ENCODE measurements at regions not wholly inside any gene's neighbourhood (a gene's known extent, or its start where the extent isn't known, plus 50 kb on each side); places are given as distances from the start of the nearest gene placed in this dataset.

DNA sequence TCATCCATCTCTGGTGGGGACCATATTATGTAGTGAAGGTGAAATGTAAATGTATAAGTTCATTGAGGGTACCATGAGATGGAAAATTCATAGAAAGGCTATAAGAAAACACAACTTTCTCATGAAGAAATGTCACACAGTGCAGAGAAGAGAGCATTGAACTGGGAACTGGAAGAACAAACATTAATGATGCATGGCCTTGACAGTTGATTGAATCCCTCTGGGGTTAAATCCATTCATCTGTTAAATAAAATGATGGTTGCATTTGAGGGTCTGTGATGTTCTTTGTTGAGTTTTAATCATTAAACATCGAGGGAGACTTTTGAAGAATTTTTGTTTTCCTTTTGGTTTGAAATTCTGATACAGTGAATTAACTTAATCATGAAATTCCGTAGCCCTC, 1401.4 kb downstream of the FAM181B start:
- Histone ChIP-seq H2BK120ac (ENCODE audit: low read depth, low read length) (no peak overlapping the region), H2AFZ (replicated peaks; ENCODE audit: low read length, poor library complexity) (no peak overlapping the region), H4K5ac (ENCODE audit: low read depth, low read length) (no peak overlapping the region), H3K9ac (ENCODE audit: low read depth, low read length) (no peak overlapping the region), H3K36me3 (ENCODE audit: control insufficient read depth, insufficient read depth, low read length) (no peaks in the 10 kb centered on the region), H3K14ac (replicated peaks; ENCODE audit: low read depth, low read length) (no peak overlapping the region), H4K91ac (ENCODE audit: insufficient read depth, low read depth, low read length) (no peak overlapping the region), H2AK5ac (ENCODE audit: low read depth, low read length) (no peak overlapping the region), H3K56ac (ENCODE audit: extremely low read depth, insufficient read depth, low read length) (no peak overlapping the region), H3K4me2 (ENCODE audit: low read depth, low read length) (no peak overlapping the region), H3K4me1 (ENCODE audit: control insufficient read depth, insufficient read depth, low read length) (no peaks in the 10 kb centered on the region), H2AK9ac (replicated peaks; ENCODE audit: low read depth, low read length, poor library complexity) (no peak overlapping the region), H3K27me3 (ENCODE audit: control insufficient read depth, insufficient read depth, low read length) (no peaks in the 10 kb centered on the region), H4K8ac (ENCODE audit: low read depth in 2 of 2, low read length in 2 of 2) (no peak overlapping the region), H3K18ac (ENCODE audit: low read depth, low read length) (no peak overlapping the region), H3K27ac (ENCODE audit: insufficient read depth, low read length) (no peak overlapping the region), H3K9me3 (ENCODE audit: control insufficient read depth, insufficient read depth, low read length) (no peaks in the 10 kb centered on the region), H3K79me1 (ENCODE audit: low read depth in 1 of 2, low read length in 2 of 2) (no peaks in the 10 kb centered on the region), H2BK15ac (ENCODE audit: low read depth, low read length) (no peak overlapping the region), H3K4me3 (ENCODE audit: insufficient read depth, low read depth, low read length) (no peak overlapping the region), H3K23ac (ENCODE audit: low read depth, low read length) (no peak overlapping the region), H3K9me1 (ENCODE audit: insufficient read depth, low read length) (no peaks in the 10 kb centered on the region), H2BK20ac (ENCODE audit: low read depth, low read length) (no peak overlapping the region), H4K20me1 (ENCODE audit: insufficient read depth, low read length) (no peaks in the 10 kb centered on the region), H3K4ac (ENCODE audit: low read depth, low read length) (no peak overlapping the region), H2BK5ac (ENCODE audit: low read depth, low read length, poor library complexity, severe bottlenecking) (no peak overlapping the region)
- POLR2A ChIA-PET (ENCODE audit: unreplicated experiment) = no interaction called here
- intact Hi-C loops (cut with micrococcal nuclease) = no loop called here
- in situ Hi-C loops (cut with MboI; ENCODE audit: low sequenced_read_pairs) = no loop called here
- WGBS, 2 experiments (ENCODE audit: extremely low coverage in 2 of 2, insufficient read length in 1 of 2) = no CpG with 5 or more reads among the region's 2 CpGs
- DNase-seq (no peak), ATAC-seq (ENCODE audit: low read depth) (no peak)
- dilution Hi-C loops (cut with HindIII; ENCODE audit: low sequenced_read_pairs, unreplicated experiment) = no loop called here
- TF ChIP-seq BHLHE40 (IDR thresholded peaks at IDR 0.05; ENCODE audit: low read depth, low read length) = no peak
- TF ChIP-seq MAZ (IDR thresholded peaks at IDR 0.05; ENCODE audit: borderline replicate concordance, low read depth, low read length) = no peak
- TF ChIP-seq, protein P1, sequence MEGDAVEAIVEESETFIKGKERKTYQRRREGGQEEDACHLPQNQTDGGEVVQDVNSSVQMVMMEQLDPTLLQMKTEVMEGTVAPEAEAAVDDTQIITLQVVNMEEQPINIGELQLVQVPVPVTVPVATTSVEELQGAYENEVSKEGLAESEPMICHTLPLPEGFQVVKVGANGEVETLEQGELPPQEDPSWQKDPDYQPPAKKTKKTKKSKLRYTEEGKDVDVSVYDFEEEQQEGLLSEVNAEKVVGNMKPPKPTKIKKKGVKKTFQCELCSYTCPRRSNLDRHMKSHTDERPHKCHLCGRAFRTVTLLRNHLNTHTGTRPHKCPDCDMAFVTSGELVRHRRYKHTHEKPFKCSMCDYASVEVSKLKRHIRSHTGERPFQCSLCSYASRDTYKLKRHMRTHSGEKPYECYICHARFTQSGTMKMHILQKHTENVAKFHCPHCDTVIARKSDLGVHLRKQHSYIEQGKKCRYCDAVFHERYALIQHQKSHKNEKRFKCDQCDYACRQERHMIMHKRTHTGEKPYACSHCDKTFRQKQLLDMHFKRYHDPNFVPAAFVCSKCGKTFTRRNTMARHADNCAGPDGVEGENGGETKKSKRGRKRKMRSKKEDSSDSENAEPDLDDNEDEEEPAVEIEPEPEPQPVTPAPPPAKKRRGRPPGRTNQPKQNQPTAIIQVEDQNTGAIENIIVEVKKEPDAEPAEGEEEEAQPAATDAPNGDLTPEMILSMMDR (conservative IDR thresholded peaks at IDR 0.05; ENCODE audit: low read depth, low read length) = no peak
- no peak for TF ChIP-seq RAD21 (IDR thresholded peaks at IDR 0.05; ENCODE audit: low read length)
- TF ChIP-seq, protein P2, sequence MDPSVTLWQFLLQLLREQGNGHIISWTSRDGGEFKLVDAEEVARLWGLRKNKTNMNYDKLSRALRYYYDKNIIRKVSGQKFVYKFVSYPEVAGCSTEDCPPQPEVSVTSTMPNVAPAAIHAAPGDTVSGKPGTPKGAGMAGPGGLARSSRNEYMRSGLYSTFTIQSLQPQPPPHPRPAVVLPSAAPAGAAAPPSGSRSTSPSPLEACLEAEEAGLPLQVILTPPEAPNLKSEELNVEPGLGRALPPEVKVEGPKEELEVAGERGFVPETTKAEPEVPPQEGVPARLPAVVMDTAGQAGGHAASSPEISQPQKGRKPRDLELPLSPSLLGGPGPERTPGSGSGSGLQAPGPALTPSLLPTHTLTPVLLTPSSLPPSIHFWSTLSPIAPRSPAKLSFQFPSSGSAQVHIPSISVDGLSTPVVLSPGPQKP (IDR thresholded peaks at IDR 0.05; ENCODE audit: borderline replicate concordance, low read depth, low read length) = no peak
- no TSS peak for BruUV-seq (replicated peaks)
- CTCF ChIA-PET = no interaction called here
